ENCODE measurements at regions not wholly inside any gene's neighbourhood (a gene's known extent, or its start where the extent isn't known, plus 50 kb on each side); places are given as distances from the start of the nearest gene placed in this dataset.

DNA sequence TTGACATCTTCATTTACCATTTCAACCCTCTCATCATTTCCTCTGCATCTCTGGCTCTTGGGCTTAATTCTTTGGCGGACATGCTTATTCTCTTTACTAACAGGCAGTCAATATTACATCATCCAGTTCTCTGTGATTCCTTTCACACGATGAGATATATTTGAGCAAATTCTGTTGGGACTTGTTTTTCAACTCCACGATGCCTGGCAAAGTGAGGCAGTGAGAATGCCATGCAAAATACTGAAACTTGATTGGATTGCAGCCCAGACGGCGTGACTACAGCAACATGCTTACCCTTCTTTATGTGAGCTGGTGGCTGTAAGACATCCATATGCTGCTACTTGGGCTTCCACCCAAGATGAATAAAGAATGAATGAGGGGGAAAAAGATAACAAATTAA lies 101.7 kb upstream of the SPACA1 start:
- Histone ChIP-seq H3K4me2 (ENCODE audit: insufficient read depth, low read length) (no peak overlapping the region), H3K4me3 (replicated peaks in 1 of 3; ENCODE audit: insufficient read depth in 1 of 3, low read depth in 1 of 3, low read length in 3 of 3) (no peak overlapping the region), H3K27ac (ENCODE audit: insufficient read depth, low read depth, low read length) (no peak overlapping the region), H3K79me2 (ENCODE audit: control insufficient read depth, insufficient read depth, low read length) (no peaks in the 10 kb centered on the region), H4K20me1 (replicated peaks; ENCODE audit: control insufficient read depth, extremely low read depth, insufficient read depth, low read length) (no peaks in the 10 kb centered on the region), H3K9me1 (replicated peaks; ENCODE audit: control insufficient read depth, extremely low read depth, insufficient read depth, low read length) (no peaks in the 10 kb centered on the region), H3K36me3 (ENCODE audit: control insufficient read depth in 2 of 2, extremely low read depth in 1 of 2, insufficient read depth in 2 of 2, low read length in 2 of 2) (no peaks in the 10 kb centered on the region), H3K27me3 (ENCODE audit: control insufficient read depth in 2 of 2, insufficient read depth in 2 of 2, low read length in 2 of 2) (no peaks in the 10 kb centered on the region), H3K9ac (replicated peaks; ENCODE audit: extremely low read depth, insufficient read depth, low read length) (no peak overlapping the region), H3K4me1 (ENCODE audit: control insufficient read depth, extremely low read depth, insufficient read depth, low read length) (no peaks in the 10 kb centered on the region), H2AFZ (ENCODE audit: low read depth, low read length) (no peak overlapping the region), H3K9me3 (replicated peaks; ENCODE audit: control insufficient read depth, insufficient read depth, low read length) (no peaks in the 10 kb centered on the region)
- intact Hi-C loops (cut with micrococcal nuclease) (no loop called here), dilution Hi-C loops (cut with MboI; ENCODE audit: extremely low pct_ligation_motif_present, low sequenced_read_pairs) (loop anchor here (25.0 kb wide), 1 partner anchor 516 kb away; no protein-coding TSS in a partner anchor)
- no TSS peak for BruUV-seq (replicated peaks)
- TF ChIP-seq, protein P1, sequence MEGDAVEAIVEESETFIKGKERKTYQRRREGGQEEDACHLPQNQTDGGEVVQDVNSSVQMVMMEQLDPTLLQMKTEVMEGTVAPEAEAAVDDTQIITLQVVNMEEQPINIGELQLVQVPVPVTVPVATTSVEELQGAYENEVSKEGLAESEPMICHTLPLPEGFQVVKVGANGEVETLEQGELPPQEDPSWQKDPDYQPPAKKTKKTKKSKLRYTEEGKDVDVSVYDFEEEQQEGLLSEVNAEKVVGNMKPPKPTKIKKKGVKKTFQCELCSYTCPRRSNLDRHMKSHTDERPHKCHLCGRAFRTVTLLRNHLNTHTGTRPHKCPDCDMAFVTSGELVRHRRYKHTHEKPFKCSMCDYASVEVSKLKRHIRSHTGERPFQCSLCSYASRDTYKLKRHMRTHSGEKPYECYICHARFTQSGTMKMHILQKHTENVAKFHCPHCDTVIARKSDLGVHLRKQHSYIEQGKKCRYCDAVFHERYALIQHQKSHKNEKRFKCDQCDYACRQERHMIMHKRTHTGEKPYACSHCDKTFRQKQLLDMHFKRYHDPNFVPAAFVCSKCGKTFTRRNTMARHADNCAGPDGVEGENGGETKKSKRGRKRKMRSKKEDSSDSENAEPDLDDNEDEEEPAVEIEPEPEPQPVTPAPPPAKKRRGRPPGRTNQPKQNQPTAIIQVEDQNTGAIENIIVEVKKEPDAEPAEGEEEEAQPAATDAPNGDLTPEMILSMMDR (IDR thresholded peaks at IDR 0.05; ENCODE audit: extremely low read depth in 1 of 2, insufficient read depth in 1 of 2, low read depth in 1 of 2, low read length in 2 of 2), result no peak
- TF ChIP-seq EZH2 (IDR thresholded peaks at IDR 0.05; ENCODE audit: borderline replicate concordance, low read depth, low read length, severe bottlenecking), result no peak
- TF ChIP-seq, protein P2, sequence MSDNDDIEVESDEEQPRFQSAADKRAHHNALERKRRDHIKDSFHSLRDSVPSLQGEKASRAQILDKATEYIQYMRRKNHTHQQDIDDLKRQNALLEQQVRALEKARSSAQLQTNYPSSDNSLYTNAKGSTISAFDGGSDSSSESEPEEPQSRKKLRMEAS (IDR thresholded peaks at IDR 0.05; ENCODE audit: insufficient read depth, insufficient read length), result no peak
- TF ChIP-seq MYC (IDR thresholded peaks at IDR 0.05; ENCODE audit: low read depth, low read length), result no peak
- TF ChIP-seq FOS (IDR thresholded peaks at IDR 0.05; ENCODE audit: borderline replicate concordance, insufficient read depth, low read length), result no peak
- TF ChIP-seq POLR2A (IDR thresholded peaks at IDR 0.05; ENCODE audit: low read depth, low read length), result no peak
- no peak for TF ChIP-seq POLR2AphosphoS5 (IDR thresholded peaks at IDR 0.05; ENCODE audit: insufficient read depth, low read depth, low read length)
- no peak for TF ChIP-seq GATA2 (IDR thresholded peaks at IDR 0.05; ENCODE audit: insufficient read depth, insufficient read length, low read depth, low read length)
- TF ChIP-seq JUN (IDR thresholded peaks at IDR 0.05; ENCODE audit: borderline replicate concordance, insufficient read depth, insufficient read length, low read depth), result no peak
- CTCF ChIA-PET, result no interaction called here
- POLR2A ChIA-PET, result no interaction called here
- DNase-seq (ENCODE audit: low read depth, low spot score), result no peak
- FAIRE-seq, result no peak
